Fibroblast of lung (primary cell): ENCODE measurements at regions not wholly inside any gene's neighbourhood (a gene's known extent, or its start where the extent isn't known, plus 50 kb on each side); places are given as distances from the start of the nearest gene placed in this dataset.

Experiments used
- DNase-seq, 2 donors: peaks; one replicate each; pipeline versions ENCODE4 v3.0.0 to v3.0.0-alpha.2; 2010; ENCODE audit warnings: low read depth in 2 of 2
- H2AFZ ChIP-seq: 2 replicates; pipeline ENCODE4 v1.5.1; 2012; ENCODE audit warnings: low read length, control low read depth, inconsistent platforms
- H3K27ac ChIP-seq: 2 replicates; pipeline ENCODE4 v1.5.1; 2011; ENCODE audit warnings: low read length, control low read depth; ENCODE audit not compliant: insufficient read depth
- H3K27me3 ChIP-seq: 2 replicates; pipeline ENCODE4 v1.5.1; 2011; ENCODE audit warnings: mild to moderate bottlenecking, low read length; ENCODE audit not compliant: control insufficient read depth, insufficient read depth
- H3K36me3 ChIP-seq: 2 replicates; pipeline ENCODE4 v1.5.1; 2011; ENCODE audit warnings: low read length; ENCODE audit not compliant: control insufficient read depth, insufficient read depth
- H3K4me1 ChIP-seq: 2 replicates; pipeline ENCODE4 v1.5.1; 2011; ENCODE audit warnings: low read length; ENCODE audit not compliant: control insufficient read depth, insufficient read depth; ENCODE audit errors: extremely low read depth
- H3K4me2 ChIP-seq: 2 replicates; pipeline ENCODE4 v1.5.1; 2011; ENCODE audit warnings: low read length, control low read depth; ENCODE audit not compliant: insufficient read depth; ENCODE audit errors: extremely low read depth
- H3K4me3 ChIP-seq, 4 experiments: fragments of 200-600 bp in 1 of 4; sonication (generic) in 1 of 4; replicated peaks in 1 of 4; 2 replicates each; pipeline ENCODE4 v1.5.1; 2011 to 2016; ENCODE audit warnings: low read length in 4 of 4, low read depth in 3 of 4, mild to moderate bottlenecking in 3 of 4, control low read depth in 2 of 4, inconsistent platforms in 1 of 4, mixed read lengths in 1 of 4; ENCODE audit not compliant: insufficient read depth in 1 of 4; ENCODE audit errors: control extremely low read depth in 1 of 4
- H3K79me2 ChIP-seq: 2 replicates; pipeline ENCODE4 v1.5.1; 2012; ENCODE audit warnings: mild to moderate bottlenecking, low read length, inconsistent platforms; ENCODE audit not compliant: control insufficient read depth, insufficient read depth
- H3K9ac ChIP-seq: 2 replicates; pipeline ENCODE4 v1.5.1; 2011; ENCODE audit warnings: mild to moderate bottlenecking, low read length, control low read depth; ENCODE audit not compliant: insufficient read depth
- H3K9me3 ChIP-seq: 2 replicates; pipeline ENCODE4 v1.5.1; 2012; ENCODE audit warnings: low read depth, low read length; ENCODE audit not compliant: control insufficient read depth, insufficient read depth
- H4K20me1 ChIP-seq: 2 replicates; pipeline ENCODE4 v1.5.1; 2011; ENCODE audit warnings: low read length; ENCODE audit not compliant: control insufficient read depth, insufficient read depth; ENCODE audit errors: extremely low read depth
- EZH2 ChIP-seq: IDR thresholded peaks from 2 replicates; pipeline ENCODE4 v1.5.1; 2012; ENCODE audit warnings: low read length, control low read depth, mild to moderate bottlenecking; ENCODE audit errors: missing control alignments
- TF ChIP-seq, protein P1 (sequence below), 2 donors: IDR thresholded peaks in 1 of 2; conservative IDR thresholded peaks in 1 of 2; 1 replicate in 1 of 2; 2 replicates in 1 of 2; pipeline ENCODE4 v1.5.1; 2011 to 2012; ENCODE audit warnings: low read length in 2 of 2, control low read depth in 1 of 2, inconsistent platforms in 1 of 2, low read depth in 1 of 2, mild to moderate bottlenecking in 1 of 2

- Histone ChIP-seq H3K9ac (no peak overlapping the region), H3K27me3 (peaks cover 3% of the 10 kb centered on the region), H4K20me1 (no peaks in the 10 kb centered on the region), H3K4me3 (no peak overlapping the region), H3K4me2 (no peak overlapping the region), H2AFZ (no peak overlapping the region), H3K36me3 (no peaks in the 10 kb centered on the region), H3K9me3 (no peaks in the 10 kb centered on the region), H3K79me2 (no peaks in the 10 kb centered on the region), H3K27ac (no peak overlapping the region), H3K4me1 (peaks cover 13% of the 10 kb centered on the region)
- TF ChIP-seq, protein P1, sequence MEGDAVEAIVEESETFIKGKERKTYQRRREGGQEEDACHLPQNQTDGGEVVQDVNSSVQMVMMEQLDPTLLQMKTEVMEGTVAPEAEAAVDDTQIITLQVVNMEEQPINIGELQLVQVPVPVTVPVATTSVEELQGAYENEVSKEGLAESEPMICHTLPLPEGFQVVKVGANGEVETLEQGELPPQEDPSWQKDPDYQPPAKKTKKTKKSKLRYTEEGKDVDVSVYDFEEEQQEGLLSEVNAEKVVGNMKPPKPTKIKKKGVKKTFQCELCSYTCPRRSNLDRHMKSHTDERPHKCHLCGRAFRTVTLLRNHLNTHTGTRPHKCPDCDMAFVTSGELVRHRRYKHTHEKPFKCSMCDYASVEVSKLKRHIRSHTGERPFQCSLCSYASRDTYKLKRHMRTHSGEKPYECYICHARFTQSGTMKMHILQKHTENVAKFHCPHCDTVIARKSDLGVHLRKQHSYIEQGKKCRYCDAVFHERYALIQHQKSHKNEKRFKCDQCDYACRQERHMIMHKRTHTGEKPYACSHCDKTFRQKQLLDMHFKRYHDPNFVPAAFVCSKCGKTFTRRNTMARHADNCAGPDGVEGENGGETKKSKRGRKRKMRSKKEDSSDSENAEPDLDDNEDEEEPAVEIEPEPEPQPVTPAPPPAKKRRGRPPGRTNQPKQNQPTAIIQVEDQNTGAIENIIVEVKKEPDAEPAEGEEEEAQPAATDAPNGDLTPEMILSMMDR (conservative IDR thresholded peaks at IDR 0.05 in 1 of 2, IDR thresholded peaks at IDR 0.05 in 1 of 2; ENCODE audit: low read depth in 1 of 2, low read length in 2 of 2), result no peak
- no peak for TF ChIP-seq EZH2
- DNase-seq, result peak; percentile 50 to 67
Observed at GRCh38 chr2:20516646-20517341, 69.9 kb downstream of the RHOB start.

DNA sequence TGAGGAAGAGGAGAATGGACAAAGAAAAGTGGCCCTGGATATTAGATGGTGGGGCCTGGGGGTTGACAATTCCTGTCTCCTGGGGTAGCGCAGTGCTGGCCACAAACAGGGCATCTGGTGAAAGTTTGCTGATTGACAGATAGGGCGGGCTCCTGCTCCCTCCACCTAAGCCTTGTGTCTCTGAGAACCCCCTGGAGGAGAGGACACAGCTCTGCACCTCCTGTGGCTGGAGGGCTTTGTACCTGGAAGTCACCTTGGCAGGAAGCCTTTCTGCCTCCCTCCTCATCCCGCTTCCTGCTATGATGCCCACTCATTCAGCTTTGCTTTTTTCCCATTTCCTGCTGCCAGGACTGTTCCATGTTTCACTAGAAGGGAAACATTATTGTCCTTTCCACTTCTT lies 72.4 kb downstream of the RHOB start:
- Histone ChIP-seq H3K27me3 (peaks cover 11% of the 10 kb centered on the region), H3K4me2 (no peak overlapping the region), H3K36me3 (no peaks in the 10 kb centered on the region), H3K9ac (no peak overlapping the region), H3K9me3 (no peaks in the 10 kb centered on the region), H3K79me2 (no peaks in the 10 kb centered on the region), H2AFZ (no peak overlapping the region), H3K4me1 (peaks cover 9% of the 10 kb centered on the region), H3K27ac (no peak overlapping the region), H3K4me3 (no peak overlapping the region), H4K20me1 (no peaks in the 10 kb centered on the region)
- TF ChIP-seq, protein P1 (conservative IDR thresholded peaks at IDR 0.05 in 1 of 2, IDR thresholded peaks at IDR 0.05 in 1 of 2; ENCODE audit: low read depth in 1 of 2, low read length in 2 of 2), result no peak
- TF ChIP-seq EZH2, result no peak
- DNase-seq, result no peak

- peaks cover 9% of the 10 kb centered on the region for H3K4me1 ChIP-seq
Observed at GRCh38 chr2:20520128-20520527, 73.3 kb downstream of the RHOB start.

More at GRCh38 chr2:20520128-20520527, 73.3 kb downstream of the RHOB start:
- H3K27ac ChIP-seq, result no peak overlapping the region
- no peak overlapping the region for H3K4me3 ChIP-seq
- DNase-seq, result no peak
- no peaks in the 10 kb centered on the region for H4K20me1 ChIP-seq
- H3K27me3 ChIP-seq, result peaks cover 11% of the 10 kb centered on the region
- no peak for TF ChIP-seq EZH2
- TF ChIP-seq, protein P1 (conservative IDR thresholded peaks at IDR 0.05 in 1 of 2, IDR thresholded peaks at IDR 0.05 in 1 of 2; ENCODE audit: low read depth in 1 of 2, low read length in 2 of 2), result no peak
- H3K9me3 ChIP-seq, result no peaks in the 10 kb centered on the region
- H2AFZ ChIP-seq, result no peak overlapping the region
- no peaks in the 10 kb centered on the region for H3K36me3 ChIP-seq
- no peak overlapping the region for H3K9ac ChIP-seq
- no peaks in the 10 kb centered on the region for H3K79me2 ChIP-seq
- H3K4me2 ChIP-seq, result no peak overlapping the region
